ENCODE measurements at regions not wholly inside any gene's neighbourhood (a gene's known extent, or its start where the extent isn't known, plus 50 kb on each side); places are given as distances from the start of the nearest gene placed in this dataset.

DNA sequence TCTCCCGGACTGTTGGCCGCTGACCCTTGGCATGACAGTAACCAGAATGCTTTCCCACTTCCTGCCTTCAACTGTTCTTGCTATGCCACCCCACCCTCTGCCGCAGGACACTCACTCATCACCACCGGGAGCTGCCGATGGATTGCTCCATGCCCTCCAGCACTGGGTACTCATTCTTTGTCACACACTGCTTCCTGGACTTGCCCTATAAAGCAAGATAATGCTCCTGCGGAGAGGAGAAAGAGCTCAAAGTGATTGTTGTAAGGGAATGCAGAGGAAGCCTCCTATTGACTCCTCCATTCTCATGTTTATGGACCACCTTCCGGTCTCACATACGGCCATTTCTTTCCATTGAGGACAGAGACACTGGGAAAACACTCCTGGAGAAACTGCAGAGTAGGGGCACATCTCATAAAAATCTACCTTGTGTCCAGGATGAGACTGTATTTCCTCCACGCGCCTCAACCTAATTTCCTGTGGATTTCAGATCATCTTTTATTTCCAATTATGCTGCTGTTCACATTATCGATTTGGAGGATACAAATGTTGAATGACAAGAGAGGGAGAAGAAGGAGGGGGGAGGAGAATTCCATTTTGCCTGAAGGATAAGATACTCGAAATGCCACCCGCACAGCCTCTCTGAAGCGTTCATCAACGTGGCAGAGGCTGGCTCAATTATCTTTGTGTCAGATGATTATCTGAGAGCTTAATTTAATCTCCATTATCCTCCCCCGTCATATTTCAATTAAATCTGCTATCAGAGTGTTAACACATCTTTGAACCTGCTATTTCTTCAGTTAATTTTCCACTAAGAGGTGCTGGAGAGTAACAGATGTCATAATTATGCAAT lies 486.1 kb upstream of the SALL1 start:
- peak; percentile 43 for DNase-seq (ENCODE audit: low read depth)
- no peak overlapping the region for H3K4me3 ChIP-seq (ENCODE audit: control insufficient read depth, low read depth, low read length)
- TF ChIP-seq CTCF (conservative IDR thresholded peaks at IDR 0.05; ENCODE audit: control insufficient read depth, insufficient read depth, low read depth, low read length) = no peak

GRCh38 chr16:51635181-51635580 lies 484.1 kb upstream of the SALL1 start:
- no peak for DNase-seq (ENCODE audit: low read depth)
- no peak for TF ChIP-seq CTCF (conservative IDR thresholded peaks at IDR 0.05; ENCODE audit: control insufficient read depth, insufficient read depth, low read depth, low read length)
- H3K4me3 ChIP-seq (ENCODE audit: control insufficient read depth, low read depth, low read length) = no peak overlapping the region

DNA sequence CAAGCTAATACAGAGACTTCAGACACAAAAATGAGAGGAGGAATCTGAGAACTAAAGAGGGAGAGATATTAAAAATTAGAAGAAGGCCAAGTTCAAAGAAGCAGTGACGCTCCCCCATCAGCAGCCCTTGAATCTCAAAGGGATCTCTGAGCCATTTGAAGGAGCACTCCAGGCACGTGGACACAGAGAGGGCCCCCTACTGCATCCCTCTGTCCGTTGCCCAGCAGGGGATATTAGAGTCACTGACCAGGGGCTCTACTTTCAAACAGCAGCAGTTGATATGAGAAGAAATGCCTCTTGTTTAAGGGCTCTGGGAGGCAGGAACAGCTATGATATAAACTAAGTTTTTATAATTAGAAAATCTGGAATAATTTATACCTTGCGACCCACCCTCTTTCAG lies 479.0 kb upstream of the SALL1 start:
- no peak for TF ChIP-seq CTCF (conservative IDR thresholded peaks at IDR 0.05; ENCODE audit: control insufficient read depth, insufficient read depth, low read depth, low read length)
- no peak for DNase-seq (ENCODE audit: low read depth)
- no peak overlapping the region for H3K4me3 ChIP-seq (ENCODE audit: control insufficient read depth, low read depth, low read length)

GRCh38 chr16:51629576-51629975 lies 478.5 kb upstream of the SALL1 start:
- H3K4me3 ChIP-seq (ENCODE audit: control insufficient read depth, low read depth, low read length) = no peak overlapping the region
- TF ChIP-seq CTCF (conservative IDR thresholded peaks at IDR 0.05; ENCODE audit: control insufficient read depth, insufficient read depth, low read depth, low read length) = no peak
- DNase-seq (ENCODE audit: low read depth) = no peak

GRCh38 chr16:51624080-51624775 lies 473.2 kb upstream of the SALL1 start:
- H3K4me3 ChIP-seq (ENCODE audit: control insufficient read depth, low read depth, low read length) = no peak overlapping the region
- peak; percentile 72 for DNase-seq (ENCODE audit: low read depth)
- no peak for TF ChIP-seq CTCF (conservative IDR thresholded peaks at IDR 0.05; ENCODE audit: control insufficient read depth, insufficient read depth, low read depth, low read length)

DNA sequence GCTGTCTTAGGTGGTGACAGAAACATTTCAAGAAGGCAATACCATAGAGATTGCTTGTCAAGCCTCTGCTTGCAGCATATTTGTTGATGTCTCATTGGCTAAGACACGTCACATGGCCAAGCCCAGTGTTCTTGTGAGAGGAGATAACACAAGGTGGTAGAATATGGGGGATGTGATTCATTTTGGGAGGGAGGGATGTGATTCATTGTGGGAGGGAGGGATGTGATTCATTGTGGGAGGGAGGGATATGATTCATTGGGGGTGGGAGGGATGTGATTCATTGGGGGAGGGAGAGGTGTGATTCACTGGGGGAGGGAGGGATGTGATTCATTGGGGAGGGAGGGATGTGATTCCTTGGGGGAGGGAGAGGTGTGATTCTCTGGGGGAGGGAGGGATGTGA lies 470.5 kb upstream of the SALL1 start:
- H3K4me3 ChIP-seq (ENCODE audit: control insufficient read depth, low read depth, low read length) = no peak overlapping the region
- peak; percentile 49 for DNase-seq (ENCODE audit: low read depth)
- TF ChIP-seq CTCF (conservative IDR thresholded peaks at IDR 0.05; ENCODE audit: control insufficient read depth, insufficient read depth, low read depth, low read length) = no peak
